Liver (tissue), 3 donors: ENCODE measurements at regions not wholly inside any gene's neighbourhood (a gene's known extent, or its start where the extent isn't known, plus 50 kb on each side); places are given as distances from the start of the nearest gene placed in this dataset.

Experiments used
- CTCF ChIP-seq: fragments of 150-350 bp; IDR thresholded peaks from 2 replicates; pipeline ENCODE4 v1.5.1; 2017; ENCODE audit warnings: improper control_type of control experiment, low read depth, low read length; ENCODE audit not compliant: missing input control
- JUND ChIP-seq, 2 donors: IDR thresholded peaks; 2 replicates each; pipeline ENCODE4 v1.6.1; 2016; ENCODE audit warnings: antibody characterized with exemption in 2 of 2
- donor health status: healthy.
- donor health status: healthy.

DNA sequence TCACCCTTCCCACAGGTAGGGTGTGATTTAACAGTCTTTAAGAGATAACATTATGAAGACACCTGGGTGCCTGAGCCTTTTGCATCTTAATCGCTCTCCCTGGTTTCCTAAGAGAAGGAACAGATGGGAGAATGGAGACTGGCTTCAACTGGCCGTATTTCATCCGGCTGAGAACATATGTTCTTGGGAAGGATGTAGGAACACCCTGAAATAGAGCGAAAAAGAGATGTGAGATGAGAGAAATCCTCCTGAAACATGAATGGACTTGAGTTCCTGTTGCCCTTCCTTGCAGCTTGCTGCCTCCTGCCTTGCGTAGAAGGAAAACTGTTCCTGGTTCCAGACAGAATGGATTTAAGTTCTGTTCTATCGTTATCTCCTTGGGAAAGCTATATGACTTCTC, 385.4 kb upstream of the RBFOX1 start:
- no peak for TF ChIP-seq CTCF
- TF ChIP-seq JUND (IDR thresholded peaks at IDR 0.05), result no peak
